H1 (cell line): ENCODE measurements at regions not wholly inside any gene's neighbourhood (a gene's known extent, or its start where the extent isn't known, plus 50 kb on each side); places are given as distances from the start of the nearest gene placed in this dataset.

ENCODE experiments used
- CTCF ChIA-PET: fragments of 300-600 bp; sonication (Branson Sonifier 250); formaldehyde crosslinking; loops from one replicate; lab custom pipeline; 2021; ENCODE audit not compliant: partially characterized antibody; lab: Charles Lee
- POLR2A ChIA-PET: fragments of 300-600 bp; sonication (Branson Sonifier 250); formaldehyde crosslinking; loops from one replicate; lab custom pipeline; 2021; ENCODE audit warnings: inconsistent platforms; ENCODE audit not compliant: partially characterized antibody; lab: Charles Lee
- DNase-seq, 2 experiments: peaks; one replicate each; pipeline versions ENCODE4 v3.0.0 to v3.0.0-alpha.2; 2010 to 2022; ENCODE audit warnings: low spot score in 2 of 2, low read depth in 1 of 2, mixed read lengths in 1 of 2
- FAIRE-seq: peaks from 2 replicates; lab custom pipeline; 2011; peaks lifted over from hg19 to GRCh38; lab: Jason Lieb, UNC
- H2AFZ ChIP-seq: 2 replicates; pipeline ENCODE4 v1.8.1; 2012; ENCODE audit warnings: low read length, inconsistent platforms
- H2AK5ac ChIP-seq: 2 replicates; pipeline ENCODE4 v1.6.1; 2013; ENCODE audit warnings: low read depth, low read length
- H2BK120ac ChIP-seq: replicated peaks from 2 replicates; pipeline ENCODE3; 2013; ENCODE audit warnings: low read depth, low read length, inconsistent platforms
- H2BK12ac ChIP-seq: 2 replicates; pipeline ENCODE4 v1.6.1; 2013; ENCODE audit warnings: low read depth, low read length
- H2BK15ac ChIP-seq: 2 replicates; pipeline ENCODE4 v1.6.1; 2013; ENCODE audit warnings: low read length
- H2BK20ac ChIP-seq: 2 replicates; pipeline ENCODE4 v1.6.1; 2013; ENCODE audit warnings: low read length
- H2BK5ac ChIP-seq: 2 replicates; pipeline ENCODE4 v1.6.1; 2013; ENCODE audit warnings: low read depth, low read length
- H3K14ac ChIP-seq: 2 replicates; pipeline ENCODE4 v1.6.1; 2013; ENCODE audit warnings: inconsistent platforms; ENCODE audit not compliant: insufficient read length
- H3K18ac ChIP-seq: 2 replicates; pipeline ENCODE4 v1.6.1; 2013; ENCODE audit warnings: low read length; ENCODE audit errors: extremely low read depth
- H3K23ac ChIP-seq: 2 replicates; pipeline ENCODE4 v1.6.1; 2013; ENCODE audit warnings: inconsistent platforms; ENCODE audit not compliant: insufficient read length
- H3K23me2 ChIP-seq: 2 replicates; pipeline ENCODE4 v1.6.1; 2013; ENCODE audit warnings: low read depth, low read length
- H3K27ac ChIP-seq: 2 replicates; pipeline ENCODE4 v1.6.1; 2011; ENCODE audit warnings: low read depth, low read length, inconsistent platforms
- H3K27me3 ChIP-seq, 4 experiments: replicated peaks in 1 of 4; 1 replicate in 1 of 4; 2 replicates in 3 of 4; pipeline versions ENCODE4 v1.6.1 to v1.8.1; 2011 to 2013; ENCODE audit warnings: low read length in 3 of 4, mild to moderate bottlenecking in 3 of 4, inconsistent platforms in 2 of 4, mixed read lengths in 2 of 4, moderate library complexity in 1 of 4; ENCODE audit not compliant: control insufficient read depth in 3 of 4, insufficient read depth in 3 of 4; ENCODE audit errors: extremely low read depth in 1 of 4
- H3K36me3 ChIP-seq, 4 experiments: 2 replicates each; pipeline versions ENCODE4 v1.6.1 to v1.8.1; 2011 to 2013; ENCODE audit warnings: mild to moderate bottlenecking in 4 of 4, low read length in 3 of 4, moderate library complexity in 2 of 4, control low read depth in 1 of 4, inconsistent platforms in 1 of 4; ENCODE audit not compliant: insufficient read depth in 4 of 4, control insufficient read depth in 2 of 4
- H3K4ac ChIP-seq: replicated peaks from 2 replicates; pipeline ENCODE3; 2013; ENCODE audit warnings: low read length, low read depth, mixed read lengths, inconsistent platforms; ENCODE audit not compliant: insufficient read length
- H3K4me1 ChIP-seq, 4 experiments: replicated peaks in 1 of 4; 1 replicate in 1 of 4; 2 replicates in 3 of 4; pipeline versions ENCODE4 v1.6.1 to v1.8.1; 2011 to 2013; ENCODE audit warnings: low read length in 3 of 4, inconsistent platforms in 2 of 4, mixed read lengths in 1 of 4; ENCODE audit not compliant: insufficient read depth in 4 of 4, control insufficient read depth in 3 of 4
- H3K4me2 ChIP-seq, 2 experiments: 2 replicates each; pipeline versions ENCODE4 v1.6.1 to v1.8.1; 2011 to 2013; ENCODE audit warnings: low read depth in 2 of 2, low read length in 2 of 2, control low read depth in 1 of 2, inconsistent platforms in 1 of 2, mild to moderate bottlenecking in 1 of 2; ENCODE audit not compliant: insufficient read depth in 1 of 2
- H3K4me3 ChIP-seq, 4 experiments: fragments of 200-600, 300-600 bp in 1 of 4; sonication (generic), shearing (Covaris generic), sonication (Bioruptor Twin) in 1 of 4; 2 replicates each; pipeline versions ENCODE4 v1.5.1 to v1.8.1; 2011 to 2016; ENCODE audit warnings: low read length in 4 of 4, low read depth in 3 of 4, control low read depth in 2 of 4, inconsistent platforms in 2 of 4, mild to moderate bottlenecking in 2 of 4, mixed read lengths in 1 of 4, moderate library complexity in 1 of 4; ENCODE audit not compliant: insufficient read depth in 2 of 4; ENCODE audit errors: extremely low read depth in 1 of 4
- H3K56ac ChIP-seq: replicated peaks from 2 replicates; pipeline ENCODE3; 2013; ENCODE audit warnings: low read depth, mild to moderate bottlenecking, mixed read lengths, low read length, inconsistent platforms; ENCODE audit not compliant: insufficient read length
- H3K79me1 ChIP-seq: 2 replicates; pipeline ENCODE4 v1.6.1; 2013; ENCODE audit warnings: low read depth, low read length, control low read depth
- H3K79me2 ChIP-seq, 2 experiments: 2 replicates each; pipeline versions ENCODE4 v1.6.1 to v1.8.1; 2012 to 2013; ENCODE audit warnings: low read length in 2 of 2, mild to moderate bottlenecking in 2 of 2, inconsistent platforms in 1 of 2; ENCODE audit not compliant: insufficient read depth in 2 of 2, control insufficient read depth in 1 of 2
- H3K9ac ChIP-seq, 4 experiments: replicated peaks in 1 of 4; 1 replicate in 1 of 4; 2 replicates in 3 of 4; pipeline versions ENCODE4 v1.6.1 to v1.8.1; 2011 to 2013; ENCODE audit warnings: low read depth in 3 of 4, low read length in 3 of 4, control low read depth in 2 of 4, mild to moderate bottlenecking in 2 of 4, moderate library complexity in 2 of 4, inconsistent platforms in 1 of 4; ENCODE audit errors: extremely low read depth in 1 of 4
- H3K9me3 ChIP-seq, 2 experiments: 2 replicates each; pipeline versions ENCODE4 v1.6.1 to v1.8.1; 2012 to 2013; ENCODE audit warnings: mild to moderate bottlenecking in 2 of 2, moderate library complexity in 2 of 2, control low read depth in 1 of 2, inconsistent platforms in 1 of 2, low read depth in 1 of 2, low read length in 1 of 2, mixed read lengths in 1 of 2; ENCODE audit not compliant: insufficient read depth in 2 of 2
- H4K20me1 ChIP-seq, 2 experiments: replicated peaks in 1 of 2; 2 replicates each; pipeline versions ENCODE3 to v1.8.1; 2011 to 2013; ENCODE audit warnings: inconsistent platforms in 2 of 2, low read length in 2 of 2, mild to moderate bottlenecking in 1 of 2; ENCODE audit not compliant: insufficient read depth in 2 of 2, control insufficient read depth in 1 of 2
- H4K5ac ChIP-seq: 2 replicates; pipeline ENCODE4 v1.6.1; 2013; ENCODE audit warnings: low read length, low read depth, mixed read lengths, inconsistent platforms; ENCODE audit not compliant: insufficient read length
- H4K8ac ChIP-seq: 2 replicates; pipeline ENCODE4 v1.8.0; 2013; ENCODE audit warnings: mild to moderate bottlenecking, moderate library complexity, low read length, inconsistent platforms; ENCODE audit not compliant: insufficient read depth; ENCODE audit errors: extremely low read depth
- H4K91ac ChIP-seq: replicated peaks from 2 replicates; pipeline ENCODE3; 2013; ENCODE audit warnings: low read length, mixed read lengths, inconsistent platforms; ENCODE audit not compliant: insufficient read length
- ATF2 ChIP-seq: IDR thresholded peaks from 2 replicates; pipeline ENCODE4 v1.6.1; 2012; ENCODE audit warnings: low read length, inconsistent platforms
- BRCA1 ChIP-seq: IDR thresholded peaks from 2 replicates; pipeline ENCODE4 v1.6.1; 2012; ENCODE audit warnings: low read depth, low read length, improper control_type of control experiment
- CHD1 ChIP-seq: IDR thresholded peaks from 2 replicates; pipeline ENCODE4 v1.6.1; 2012; ENCODE audit warnings: low read depth, low read length, improper control_type of control experiment
- EGR1 ChIP-seq: IDR thresholded peaks from 2 replicates; pipeline ENCODE4 v1.6.1; 2011; ENCODE audit warnings: low read depth, low read length, borderline replicate concordance
- EZH2 ChIP-seq: fragments of 200-600 bp; sonication (generic); IDR thresholded peaks from 2 replicates; pipeline ENCODE4 v1.7.1; 2012; ENCODE audit warnings: low read depth, mild to moderate bottlenecking, moderate library complexity, low read length, inconsistent platforms; ENCODE audit not compliant: severe bottlenecking
- GTF2F1 ChIP-seq: IDR thresholded peaks from 2 replicates; pipeline ENCODE4 v1.6.1; 2012; ENCODE audit warnings: low read depth, low read length, improper control_type of control experiment, borderline replicate concordance
- KDM4A ChIP-seq: IDR thresholded peaks from one replicate; pipeline ENCODE4 v1.7.1; 2012; ENCODE audit warnings: low read depth, mild to moderate bottlenecking, moderate library complexity, low read length, inconsistent platforms; ENCODE audit not compliant: severe bottlenecking
- MAFK ChIP-seq: IDR thresholded peaks from 2 replicates; pipeline ENCODE4 v1.6.1; 2012; ENCODE audit warnings: low read depth, mild to moderate bottlenecking, improper control_type of control experiment, low read length
- POLR2A ChIP-seq, 2 experiments: IDR thresholded peaks; 1 replicate in 1 of 2; 2 replicates in 1 of 2; pipeline ENCODE4 v1.6.1; 2011; ENCODE audit warnings: low read depth in 2 of 2, low read length in 2 of 2, mild to moderate bottlenecking in 2 of 2; ENCODE audit errors: control extremely low read depth in 1 of 2
- RBBP5 ChIP-seq: IDR thresholded peaks from 2 replicates; pipeline ENCODE4 v1.7.1; 2012; ENCODE audit warnings: low read depth, mild to moderate bottlenecking, inconsistent platforms, low read length, moderate library complexity, borderline replicate concordance
- SIX5 ChIP-seq: IDR thresholded peaks from 2 replicates; pipeline ENCODE4 v1.6.1; 2011; ENCODE audit warnings: mild to moderate bottlenecking, low read depth, low read length
- YY1 ChIP-seq: IDR thresholded peaks from 2 replicates; pipeline ENCODE4 v1.6.1; 2011; ENCODE audit warnings: low read depth, mild to moderate bottlenecking, low read length
- WGBS, 2 experiments: shearing (Covaris generic) in 1 of 2; methylation state at CpG; one replicate each; pipeline versions ENCODE4 v1.1.6 to v1.1.7; 2013 to 2015; ENCODE audit warnings: low lambda C conversion rate in 2 of 2, mixed read lengths in 2 of 2, inconsistent platforms in 1 of 2, low coverage in 1 of 2, missing lambda C conversion rate in 1 of 2; ENCODE audit not compliant: insufficient replicate concordance in 2 of 2, insufficient coverage in 1 of 2, insufficient read length in 1 of 2; ENCODE audit errors: extremely low coverage in 1 of 2, missing lambda C conversion rate in 1 of 2; 5-methylcytosine and 5-hydroxymethylcytosine counted together

GRCh38 chr9:73239570-73240265 is 88.1 kb downstream of the ANXA1 start:
- Histone ChIP-seq H3K27ac (no peak overlapping the region), H4K91ac (no peak overlapping the region), H3K18ac (no peak overlapping the region), H2BK15ac (no peak overlapping the region), H2BK12ac (no peak overlapping the region), H3K79me1 (no peaks in the 10 kb centered on the region), H4K8ac (no peak overlapping the region), H4K5ac (no peak overlapping the region), H3K23me2 (no peaks in the 10 kb centered on the region), H3K79me2 (no peaks in the 10 kb centered on the region), H3K4me2 (no peak overlapping the region), H3K9me3 (no peaks in the 10 kb centered on the region), H4K20me1 (no peaks in the 10 kb centered on the region), H3K23ac (no peak overlapping the region), H3K4me1 (peaks cover 0 to 4% (median 2%) of the 10 kb centered on the region in 4 experiments; a peak in 2 of 7 replicates), H2BK120ac (no peak overlapping the region), H3K36me3 (no peaks in the 10 kb centered on the region), H3K9ac (no peak overlapping the region), H3K27me3 (no peaks in the 10 kb centered on the region), H3K4me3 (no peak overlapping the region), H2BK5ac (no peak overlapping the region), H3K14ac (no peak overlapping the region), H2BK20ac (no peak overlapping the region), H2AK5ac (no peak overlapping the region), H3K56ac (no peak overlapping the region), H3K4ac (no peak overlapping the region), H2AFZ (no peak overlapping the region)
- CTCF ChIA-PET = interaction anchor here (0.7 to 0.8 kb wide), 2 partner anchors 37 to 144 kb away, joined by 3 read pairs; no protein-coding TSS in a partner anchor
- FAIRE-seq = no peak
- DNase-seq = no peak
- POLR2A ChIA-PET = no interaction called here
- WGBS, 2 experiments = 98% methylated on average over 2 of the region's 2 CpGs; no CpG with 5 or more reads in 1 of the 2 experiments
- no peak for TF ChIP-seq EGR1
- TF ChIP-seq POLR2A (IDR thresholded peaks at IDR 0.05; ENCODE audit: control extremely low read depth in 1 of 2, low read depth in 2 of 2, low read length in 2 of 2) = no peak
- no peak for TF ChIP-seq CHD1
- TF ChIP-seq RBBP5 = no peak
- TF ChIP-seq ATF2 = no peak
- no peak for TF ChIP-seq GTF2F1
- TF ChIP-seq BRCA1 = no peak
- no peak for TF ChIP-seq KDM4A
- TF ChIP-seq SIX5 = no peak
- TF ChIP-seq MAFK = no peak
- no peak for TF ChIP-seq EZH2
- TF ChIP-seq YY1 = no peak
